NCI-H524 treated with DMSO at 0.1 percent for 48 hours (cell line): ENCODE measurements at regions not wholly inside any gene's neighbourhood (a gene's known extent, or its start where the extent isn't known, plus 50 kb on each side); places are given as distances from the start of the nearest gene placed in this dataset.

Experiments used
- DNase-seq: peaks from one replicate; lab custom pipeline; 2025; lab: John Stamatoyannopoulos, UW

DNA sequence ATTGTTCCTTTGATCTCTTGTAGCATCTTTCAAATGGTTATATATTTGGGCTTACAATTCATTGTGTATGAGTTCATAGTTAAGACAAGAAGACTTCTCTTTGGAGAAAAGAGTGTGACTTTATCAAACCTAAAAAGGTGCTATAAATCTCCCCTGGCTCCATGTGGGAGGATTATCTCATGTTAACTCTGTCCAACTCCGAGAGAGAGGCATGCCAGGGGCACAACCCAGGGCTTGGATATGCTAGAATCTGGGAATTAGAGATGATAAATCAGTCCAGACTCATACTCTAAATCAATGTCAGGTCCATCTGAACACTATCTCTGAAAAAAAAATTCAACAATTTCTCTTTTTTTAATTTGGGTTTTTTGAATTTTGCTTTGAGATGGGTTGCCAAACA lies 462.8 kb downstream of the TUSC7 start:
- DNase-seq, result no peak

DNA sequence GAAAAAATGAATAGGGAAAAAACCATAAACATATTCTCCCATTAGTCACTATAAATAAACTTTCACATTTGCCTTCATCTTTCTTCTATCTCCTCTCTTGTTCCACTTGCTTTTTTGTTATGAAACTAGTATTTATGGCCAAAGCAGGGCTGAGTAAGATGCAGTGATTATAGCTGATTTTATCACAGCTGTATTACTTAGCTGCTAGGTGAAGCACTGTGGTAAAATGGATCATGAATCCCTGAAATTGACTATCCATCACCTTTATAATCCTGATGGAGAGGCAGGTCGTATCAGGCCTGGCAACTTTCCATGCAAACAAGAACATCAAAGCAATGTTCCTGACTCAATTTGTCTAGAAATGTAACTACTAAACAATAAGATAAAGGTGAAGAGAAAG lies 471.6 kb downstream of the TUSC7 start:
- DNase-seq, result no peak

DNA sequence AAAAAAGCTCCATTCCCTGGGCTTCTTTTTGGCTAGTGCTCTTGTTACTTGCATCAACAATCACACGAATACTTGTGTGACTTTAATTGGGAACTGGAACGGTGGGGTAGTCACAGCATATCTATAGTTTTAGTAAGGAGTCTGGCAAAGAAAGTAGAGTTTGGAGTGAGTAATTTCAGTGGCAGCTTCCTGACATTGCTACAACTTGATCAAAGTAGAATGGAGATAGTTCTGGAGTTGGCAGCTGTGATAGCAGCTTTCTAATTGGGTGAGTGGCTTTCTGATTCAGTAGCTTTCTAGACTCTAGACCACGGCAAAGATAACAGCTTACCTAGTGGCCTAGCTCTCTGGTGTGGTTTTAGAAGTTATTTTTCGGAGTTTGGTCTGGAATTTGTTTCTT lies 475.0 kb downstream of the TUSC7 start:
- no peak for DNase-seq

DNA sequence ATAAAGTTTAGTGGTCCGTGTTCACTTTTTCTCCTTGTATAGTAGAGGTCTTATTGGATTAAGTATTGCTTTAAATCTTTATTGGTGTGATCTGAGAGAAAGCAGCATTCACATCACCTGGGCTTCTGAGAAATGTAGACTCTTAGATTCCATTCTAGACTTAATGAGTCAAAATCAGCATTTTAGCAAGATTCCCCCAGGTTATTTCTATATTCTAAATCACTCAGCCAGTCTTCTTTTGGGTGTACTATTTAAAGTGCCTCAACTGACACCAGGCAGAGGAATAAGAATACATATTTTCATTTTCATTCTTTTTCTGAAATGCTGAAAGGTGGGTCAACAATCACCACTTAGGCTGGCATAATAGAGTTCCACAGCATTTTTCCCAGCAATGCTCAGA lies 481.7 kb downstream of the TUSC7 start:
- no peak for DNase-seq

DNA sequence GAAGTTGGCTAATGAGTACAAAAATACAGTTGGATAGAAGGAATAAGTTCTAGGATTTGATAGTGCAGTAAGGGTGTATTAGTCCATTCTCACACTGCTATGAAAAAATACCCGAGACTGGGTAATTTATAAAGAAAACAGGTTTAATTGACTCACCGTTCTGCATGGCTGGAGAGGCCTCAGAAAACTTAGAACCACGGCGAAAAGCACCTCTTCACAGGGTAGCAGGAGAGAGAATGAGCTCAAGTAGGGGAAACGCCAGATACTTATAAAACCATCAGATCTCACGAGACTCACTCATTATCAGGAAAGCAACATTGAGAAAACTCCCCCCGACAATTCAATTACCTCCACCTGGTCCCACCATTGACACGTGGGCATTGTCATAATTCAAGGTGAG lies 483.3 kb downstream of the TUSC7 start:
- DNase-seq, result no peak

DNA sequence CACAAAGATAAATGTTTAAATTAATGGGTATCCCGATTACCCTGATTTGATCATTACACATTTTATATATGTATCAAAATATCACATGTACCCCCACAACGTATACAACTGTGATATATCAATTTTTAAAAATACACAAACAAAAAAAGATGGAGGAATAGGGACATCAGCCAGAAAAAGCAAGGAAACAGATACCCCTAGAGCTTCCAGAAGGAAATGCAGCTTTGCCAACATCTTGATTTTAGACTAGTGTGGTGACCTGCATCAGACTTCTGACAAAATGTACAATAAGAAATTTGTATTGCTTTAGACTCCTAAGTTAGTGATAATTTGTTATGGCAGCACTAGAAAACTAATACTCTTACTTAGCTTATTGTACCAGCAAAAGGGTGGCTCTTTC lies 483.8 kb downstream of the TUSC7 start:
- no peak for DNase-seq

DNA sequence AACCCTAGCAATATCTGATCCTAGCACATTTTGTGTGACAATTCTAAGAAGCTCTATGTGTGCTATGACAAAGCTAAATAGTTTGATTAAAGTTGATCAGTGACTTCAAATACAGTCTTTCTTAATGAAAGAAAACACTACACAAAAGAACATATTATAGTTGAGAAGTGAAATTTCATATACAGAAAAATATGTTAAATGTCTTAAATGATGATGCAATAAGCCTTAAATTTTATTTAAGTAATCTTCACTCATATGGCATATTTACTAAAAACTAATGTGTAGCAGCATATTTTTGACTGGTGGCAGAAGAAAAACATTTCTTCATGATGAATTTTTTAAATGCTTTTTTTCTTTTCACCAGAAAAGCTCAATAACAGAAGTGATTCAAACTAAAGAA lies 485.5 kb downstream of the TUSC7 start:
- DNase-seq, result no peak

DNA sequence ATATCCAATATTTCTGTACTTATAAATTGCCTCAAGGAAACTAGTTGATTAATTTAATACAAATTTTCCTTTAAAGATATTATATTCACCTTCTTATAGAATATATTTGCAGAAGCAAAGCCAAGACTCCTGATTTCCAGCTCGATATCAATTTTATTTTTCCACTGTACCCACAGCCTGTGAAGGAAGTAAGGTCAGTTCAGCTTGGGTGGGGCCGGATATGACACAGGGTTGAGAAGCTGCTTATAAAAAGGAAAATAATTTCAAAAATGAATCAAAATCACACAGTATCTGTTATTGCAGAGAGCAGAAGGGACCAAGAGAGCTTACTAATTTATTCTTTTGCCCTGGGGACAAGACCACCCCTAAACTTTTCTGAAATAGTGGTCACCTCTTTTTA lies 491.4 kb downstream of the TUSC7 start:
- DNase-seq, result no peak

DNA sequence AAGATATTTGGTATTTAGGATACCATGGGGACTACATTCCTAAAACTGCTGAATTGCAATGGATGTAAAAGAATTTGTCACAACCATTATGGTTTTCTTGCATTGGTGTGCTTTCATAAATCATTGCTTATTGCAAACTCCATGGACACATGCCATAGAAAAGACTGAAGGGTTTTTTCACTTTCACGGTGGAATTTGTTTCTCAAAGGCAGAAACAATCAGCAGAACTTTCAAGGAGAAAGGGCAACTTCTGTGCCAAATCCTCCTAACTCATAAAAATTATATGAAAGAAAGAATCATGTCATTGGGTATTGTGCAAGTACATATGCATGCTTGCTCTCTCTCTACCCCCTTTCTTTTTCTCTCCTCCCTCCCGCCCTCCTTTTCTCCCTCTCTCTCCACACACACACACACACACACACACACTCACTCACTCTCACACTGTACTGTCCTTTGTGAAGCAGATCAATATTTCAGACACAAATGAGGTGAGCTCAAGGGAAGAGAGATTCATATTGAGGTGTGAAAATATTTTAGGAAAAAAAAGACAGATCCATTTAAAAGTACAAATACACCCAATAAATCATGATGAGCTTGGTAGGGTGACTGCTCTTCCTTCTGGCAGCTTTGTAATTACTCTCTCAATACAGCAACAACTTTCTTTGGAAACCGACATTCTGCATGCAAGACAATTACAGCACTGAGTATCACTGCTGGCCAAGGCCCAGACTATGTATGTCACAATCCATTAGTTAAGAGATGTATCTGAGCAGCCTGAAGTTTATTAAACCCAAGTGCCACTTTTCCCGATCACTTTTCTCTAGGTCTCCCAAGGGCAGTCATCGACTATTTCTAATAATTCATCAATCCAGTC lies 492.6 kb downstream of the TUSC7 start:
- no peak for DNase-seq

DNA sequence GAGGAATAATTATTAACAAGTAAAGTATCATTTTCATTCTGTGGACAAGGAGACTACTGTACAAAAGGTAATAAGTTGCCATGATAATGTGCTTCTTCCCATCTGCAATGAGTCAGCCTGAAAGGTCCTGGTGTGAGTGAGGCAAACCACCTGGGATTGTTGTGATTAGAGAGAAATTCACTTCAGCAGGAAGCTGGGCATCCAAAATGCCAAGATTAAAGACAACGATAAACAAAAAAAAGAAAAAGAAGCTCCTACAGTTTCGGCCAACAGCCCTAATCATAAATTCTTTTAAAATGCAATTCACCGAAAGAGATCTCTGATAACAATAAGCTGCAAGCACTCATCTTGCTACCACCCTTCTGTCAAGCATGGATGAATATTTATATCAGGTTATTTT lies 507.8 kb downstream of the TUSC7 start:
- no peak for DNase-seq

DNA sequence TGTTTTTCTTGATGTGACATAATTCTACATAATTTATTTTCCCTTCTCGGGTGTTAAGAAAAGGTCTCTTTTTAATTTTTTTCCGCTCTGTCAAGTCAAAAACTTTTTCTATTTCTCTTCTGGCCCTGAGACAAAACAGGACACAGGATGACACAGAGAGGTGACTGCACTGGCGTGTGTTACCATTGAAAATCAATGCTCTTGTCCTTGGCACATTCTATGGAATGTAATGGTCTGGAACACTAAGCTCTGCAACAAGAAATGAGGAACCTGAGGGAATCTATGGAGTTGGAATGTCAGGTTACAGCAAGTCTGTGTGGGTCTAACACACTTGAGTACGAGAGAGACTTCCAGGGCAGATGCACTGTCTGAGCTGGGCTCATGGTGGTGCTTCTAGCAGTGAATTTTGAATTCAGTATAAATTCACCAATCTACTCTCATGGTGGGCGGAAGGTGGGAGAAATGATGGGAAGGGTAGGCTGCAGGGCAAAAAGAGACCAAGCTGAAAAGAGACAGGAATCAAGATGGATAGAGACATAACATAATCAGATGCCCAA lies 508.3 kb downstream of the TUSC7 start:
- DNase-seq, result no peak

DNA sequence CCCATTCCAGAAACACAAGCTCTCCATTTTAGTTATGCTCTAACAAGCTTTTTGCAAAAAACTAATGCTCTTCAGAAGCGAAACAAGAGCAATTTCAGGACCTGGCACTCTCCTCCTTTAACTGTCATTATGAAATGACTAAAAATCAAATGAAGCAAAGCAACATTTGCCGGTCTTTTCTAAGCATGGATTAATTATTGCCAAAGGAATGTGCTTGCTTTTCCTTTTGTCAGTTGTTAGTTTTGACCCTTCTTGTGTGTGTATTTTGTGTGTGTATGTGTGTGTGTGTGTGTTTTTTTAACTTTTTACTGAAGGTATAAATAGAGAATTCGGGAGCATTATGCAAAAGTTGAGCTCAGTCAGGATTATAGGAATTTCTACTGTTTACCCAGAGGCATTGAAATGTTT lies 509.1 kb downstream of the TUSC7 start:
- DNase-seq, result no peak

DNA sequence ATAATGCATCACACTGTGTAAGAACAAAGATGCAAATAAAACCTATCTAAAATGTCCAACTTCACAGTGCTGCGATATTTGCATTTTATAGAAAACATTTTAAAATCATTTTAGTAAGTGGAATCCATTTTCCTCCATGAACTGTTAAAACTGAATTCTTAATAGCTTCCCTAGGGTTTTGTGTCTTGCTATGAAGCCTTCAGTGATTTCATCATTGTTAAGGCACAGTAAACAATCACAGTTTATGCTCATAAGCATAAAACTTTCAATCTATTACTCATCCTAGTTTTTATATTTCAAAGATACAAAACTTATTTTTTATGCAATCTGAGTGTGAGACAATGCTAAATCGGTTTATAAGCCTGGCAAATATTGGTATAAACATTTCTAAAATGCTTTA lies 509.7 kb downstream of the TUSC7 start:
- no peak for DNase-seq

DNA sequence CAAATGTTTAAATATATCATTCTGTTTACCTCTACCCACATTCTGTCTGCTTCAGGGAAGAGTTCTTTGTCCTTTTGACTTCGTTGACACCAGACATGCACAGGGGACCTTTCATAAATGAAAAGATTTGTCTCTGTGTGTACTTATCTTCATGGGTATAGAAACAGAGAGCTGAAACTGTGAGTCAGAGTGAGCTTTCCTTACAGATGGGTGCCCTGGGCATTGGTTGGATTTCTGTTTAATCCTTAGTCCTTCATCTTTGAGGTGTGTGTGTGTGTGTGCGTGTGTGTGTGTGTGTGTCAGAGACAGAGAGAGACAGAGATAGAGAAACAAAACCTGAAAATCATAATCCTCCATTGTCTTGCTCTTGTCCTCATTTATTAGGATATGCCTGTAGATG lies 517.4 kb downstream of the TUSC7 start:
- DNase-seq, result no peak

DNA sequence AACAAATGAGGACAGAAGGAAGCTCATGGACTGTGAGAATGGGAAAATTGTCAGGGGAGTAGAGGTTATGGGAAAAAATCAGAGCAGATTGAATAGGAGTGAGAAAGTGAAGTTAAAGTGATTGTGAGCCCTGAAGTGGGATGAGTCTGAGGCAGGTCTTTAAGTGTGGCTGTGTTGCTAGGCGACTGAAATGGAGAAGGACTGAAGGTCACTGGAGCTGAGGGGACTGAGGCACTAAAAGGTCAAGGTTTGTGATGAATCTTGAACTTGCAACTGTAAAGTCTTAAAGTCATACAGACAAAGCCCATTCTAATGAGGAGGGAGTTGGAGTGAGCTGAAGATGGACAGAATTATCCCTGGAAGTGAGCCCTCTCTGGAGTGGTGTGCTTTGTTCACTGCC lies 518.9 kb downstream of the TUSC7 start:
- no peak for DNase-seq

DNA sequence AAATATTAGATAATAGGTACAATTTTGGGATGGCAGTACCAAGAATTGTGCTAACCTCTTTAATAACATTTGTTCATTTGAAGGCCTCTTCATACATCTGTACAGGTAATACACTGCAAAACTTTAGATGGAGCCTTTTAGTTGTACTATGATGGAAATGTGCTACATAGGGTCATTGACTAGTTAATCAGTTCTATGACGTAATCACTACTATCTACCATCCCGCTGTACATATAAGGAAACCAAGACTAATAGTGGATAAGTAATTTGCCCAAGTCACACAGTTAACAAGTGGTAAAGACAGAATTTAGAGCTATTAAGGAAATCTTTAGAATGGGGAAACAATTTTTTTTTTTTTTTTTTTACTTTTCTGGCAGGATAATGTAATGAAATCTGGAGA lies 521.3 kb downstream of the TUSC7 start:
- DNase-seq, result no peak

DNA sequence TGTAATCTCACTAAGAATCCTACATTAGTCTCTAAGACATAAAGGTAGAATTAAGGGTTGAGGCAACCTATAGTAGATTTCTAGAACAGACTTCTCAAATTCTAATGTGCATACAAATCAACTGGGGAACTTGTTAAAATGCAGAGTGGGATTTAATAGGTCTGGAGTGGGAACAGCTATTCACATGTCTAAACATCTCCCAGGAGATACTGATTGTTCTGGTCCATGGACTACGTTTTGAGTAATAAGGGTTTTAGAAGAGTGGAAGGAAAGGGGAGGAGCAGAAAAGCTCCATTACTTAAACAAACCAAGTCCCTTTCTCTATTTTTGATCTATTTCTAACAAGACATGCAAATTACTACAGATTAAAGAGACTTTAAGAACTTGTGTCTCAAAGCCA lies 524.8 kb downstream of the TUSC7 start:
- DNase-seq, result no peak

DNA sequence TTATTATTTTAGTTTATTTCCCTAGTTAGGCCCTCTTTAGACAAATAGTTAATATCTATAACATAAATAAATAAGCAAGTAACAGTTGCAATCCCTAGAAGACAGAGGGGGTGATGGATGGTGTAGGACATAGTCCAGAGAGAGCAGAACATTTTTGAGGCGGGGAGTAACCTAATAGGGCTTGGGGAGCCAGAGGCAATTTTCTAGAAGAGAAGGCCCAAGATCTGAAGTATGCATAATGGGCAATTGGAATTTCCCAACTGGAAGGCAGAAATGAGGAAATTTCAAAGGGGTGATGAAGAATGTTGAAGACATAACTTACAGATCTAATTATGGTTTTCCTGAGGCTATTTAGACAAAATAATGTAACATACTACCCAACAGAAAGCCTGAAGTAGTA lies 525.7 kb downstream of the TUSC7 start:
- DNase-seq, result no peak

DNA sequence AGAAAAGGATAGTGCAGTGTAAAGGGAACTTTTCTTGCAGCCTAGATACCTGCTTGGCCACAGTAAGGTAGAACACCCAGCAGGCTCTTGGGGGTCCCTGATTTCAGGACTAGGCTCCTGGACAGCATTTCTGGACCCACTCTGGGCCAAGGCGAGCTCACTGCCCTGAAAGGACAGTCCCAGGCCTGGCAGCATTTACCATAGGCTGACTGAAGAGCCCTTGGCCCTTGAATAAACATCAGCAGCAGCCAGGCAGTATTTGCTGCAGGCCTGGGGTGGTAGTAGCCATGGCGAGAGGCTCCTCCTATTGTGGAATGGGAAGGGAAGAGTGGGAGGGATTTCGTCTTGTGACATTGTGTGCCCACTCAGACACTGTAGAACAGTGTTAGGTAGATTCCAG lies 529.2 kb downstream of the TUSC7 start:
- no peak for DNase-seq

DNA sequence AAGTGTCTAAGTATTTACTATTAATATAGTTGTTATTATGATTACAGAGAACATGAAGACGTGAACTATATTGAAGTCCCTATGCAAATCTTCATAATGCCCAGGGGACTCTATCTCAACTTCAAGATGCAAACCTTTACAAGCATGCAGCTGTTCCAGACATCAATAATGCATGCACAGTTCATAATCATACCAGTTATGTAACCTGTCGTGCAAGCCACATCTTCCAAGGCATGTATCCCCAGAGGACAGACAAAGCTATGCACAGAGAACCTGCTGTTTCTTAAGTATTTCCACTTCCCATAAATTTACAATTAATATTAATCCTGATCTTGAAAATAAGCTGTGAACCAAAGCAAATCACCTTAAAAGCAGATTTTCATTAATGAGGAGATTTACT lies 534.1 kb downstream of the TUSC7 start:
- no peak for DNase-seq

DNA sequence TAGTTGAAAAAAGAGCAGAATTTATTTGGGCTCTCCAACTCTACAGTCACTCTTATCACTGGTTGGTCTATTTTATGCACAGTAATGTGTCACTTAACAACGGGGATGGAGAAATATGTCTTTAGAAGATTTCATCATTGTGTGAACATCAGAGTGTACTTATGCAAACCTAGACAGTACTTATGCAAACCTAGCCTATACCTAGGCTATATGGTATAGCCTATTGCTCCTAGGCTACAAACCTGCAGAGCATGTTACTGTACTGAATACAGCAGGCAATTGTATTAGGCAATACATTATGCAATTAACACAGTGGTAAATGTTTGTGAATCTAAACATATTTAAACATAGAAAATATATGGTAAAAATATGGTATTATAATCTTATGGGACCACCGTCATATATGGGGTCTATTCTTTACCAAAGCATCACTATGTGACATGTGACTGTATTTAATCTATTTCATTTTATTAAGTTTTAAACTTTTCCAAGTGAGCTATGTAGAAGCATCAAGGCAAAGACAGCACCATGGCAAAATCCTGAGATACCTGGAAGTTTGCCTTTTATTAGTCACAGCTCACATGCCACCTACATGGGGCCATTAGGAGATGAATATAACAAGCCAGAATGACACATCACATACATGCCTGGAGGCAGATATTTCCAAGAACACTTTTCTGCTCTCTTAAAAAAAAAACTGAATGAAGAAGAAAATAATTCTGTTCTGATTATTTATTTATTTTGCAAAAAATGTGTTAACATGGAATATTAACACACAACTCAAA lies 537.4 kb downstream of the TUSC7 start:
- no peak for DNase-seq

DNA sequence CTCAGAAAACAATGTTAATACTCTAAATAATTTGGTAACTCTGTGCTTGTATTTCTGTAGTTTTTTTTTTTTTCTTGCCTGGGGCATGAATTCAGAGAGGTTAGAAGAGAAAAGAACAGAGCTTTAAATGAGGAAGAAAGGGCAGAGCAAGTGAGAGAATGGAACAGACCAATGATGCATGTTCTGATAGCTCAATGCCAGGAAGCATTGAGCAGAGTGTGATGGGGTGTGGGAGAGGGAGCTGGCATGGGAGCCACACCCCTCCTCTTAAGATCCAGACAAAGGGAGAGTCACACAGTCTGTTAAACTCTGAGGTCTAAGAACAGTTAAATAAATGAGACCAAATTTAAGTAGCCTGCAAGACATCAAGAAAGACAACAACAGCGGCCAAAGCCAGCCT lies 538.6 kb downstream of the TUSC7 start:
- DNase-seq, result no peak

DNA sequence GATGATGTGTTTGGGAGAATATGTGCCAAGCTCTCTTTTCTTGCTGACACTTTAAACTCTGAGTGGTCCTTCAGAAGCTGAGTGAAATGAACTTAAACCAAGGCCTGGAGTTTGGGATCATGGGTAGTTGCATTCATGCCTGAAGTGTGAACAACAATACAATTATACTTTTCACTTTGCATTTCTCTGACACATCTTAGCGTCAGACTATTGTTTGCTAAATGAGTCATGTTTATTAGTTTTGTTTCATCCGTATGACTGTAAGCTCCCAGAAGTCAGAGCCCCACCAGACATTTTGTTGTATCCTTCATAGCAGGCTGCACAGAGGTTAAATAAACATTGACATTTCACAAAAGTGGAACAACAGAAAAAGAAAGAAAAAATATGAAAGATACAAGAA lies 542.6 kb downstream of the TUSC7 start:
- no peak for DNase-seq
